ENCODE measurements at regions not wholly inside any gene's neighbourhood (a gene's known extent, or its start where the extent isn't known, plus 50 kb on each side); places are given as distances from the start of the nearest gene placed in this dataset.

DNA sequence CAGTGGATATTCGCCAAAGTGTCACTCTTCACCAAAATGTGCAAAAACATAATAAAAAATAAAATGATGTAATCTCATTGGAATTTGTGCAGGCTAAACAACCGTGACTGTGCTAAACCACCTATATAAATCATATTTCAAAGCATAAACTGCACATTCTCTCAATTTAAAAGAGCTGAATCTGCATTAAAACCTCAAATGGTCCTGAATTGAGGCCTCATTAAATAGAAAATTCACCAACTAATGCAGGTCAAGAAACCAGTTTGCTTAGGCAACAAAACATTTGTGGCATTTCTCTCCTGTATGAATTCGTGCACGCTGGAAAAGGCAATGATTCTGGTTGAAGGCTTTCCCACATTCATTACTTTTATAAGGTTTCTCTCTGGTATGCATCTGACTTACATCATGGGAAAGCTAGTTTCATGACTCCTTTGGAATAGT lies 80.1 kb upstream of the IFNG-AS1 start:
- H3K4me3 ChIP-seq (ENCODE audit: low read depth, low read length) = no peak overlapping the region
- TF ChIP-seq POLR2A (IDR thresholded peaks at IDR 0.05; ENCODE audit: extremely low read depth, insufficient read length) (no peak), MYC (IDR thresholded peaks at IDR 0.05; ENCODE audit: low read depth, low read length) (no peak)
- TF ChIP-seq, protein P1, sequence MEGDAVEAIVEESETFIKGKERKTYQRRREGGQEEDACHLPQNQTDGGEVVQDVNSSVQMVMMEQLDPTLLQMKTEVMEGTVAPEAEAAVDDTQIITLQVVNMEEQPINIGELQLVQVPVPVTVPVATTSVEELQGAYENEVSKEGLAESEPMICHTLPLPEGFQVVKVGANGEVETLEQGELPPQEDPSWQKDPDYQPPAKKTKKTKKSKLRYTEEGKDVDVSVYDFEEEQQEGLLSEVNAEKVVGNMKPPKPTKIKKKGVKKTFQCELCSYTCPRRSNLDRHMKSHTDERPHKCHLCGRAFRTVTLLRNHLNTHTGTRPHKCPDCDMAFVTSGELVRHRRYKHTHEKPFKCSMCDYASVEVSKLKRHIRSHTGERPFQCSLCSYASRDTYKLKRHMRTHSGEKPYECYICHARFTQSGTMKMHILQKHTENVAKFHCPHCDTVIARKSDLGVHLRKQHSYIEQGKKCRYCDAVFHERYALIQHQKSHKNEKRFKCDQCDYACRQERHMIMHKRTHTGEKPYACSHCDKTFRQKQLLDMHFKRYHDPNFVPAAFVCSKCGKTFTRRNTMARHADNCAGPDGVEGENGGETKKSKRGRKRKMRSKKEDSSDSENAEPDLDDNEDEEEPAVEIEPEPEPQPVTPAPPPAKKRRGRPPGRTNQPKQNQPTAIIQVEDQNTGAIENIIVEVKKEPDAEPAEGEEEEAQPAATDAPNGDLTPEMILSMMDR (IDR thresholded peaks at IDR 0.05; ENCODE audit: low read depth, low read length) = no peak
- TF ChIP-seq, protein P2, sequence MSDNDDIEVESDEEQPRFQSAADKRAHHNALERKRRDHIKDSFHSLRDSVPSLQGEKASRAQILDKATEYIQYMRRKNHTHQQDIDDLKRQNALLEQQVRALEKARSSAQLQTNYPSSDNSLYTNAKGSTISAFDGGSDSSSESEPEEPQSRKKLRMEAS (IDR thresholded peaks at IDR 0.05; ENCODE audit: low read depth, low read length) = no peak
- no peak for DNase-seq (ENCODE audit: low read depth)

DNA sequence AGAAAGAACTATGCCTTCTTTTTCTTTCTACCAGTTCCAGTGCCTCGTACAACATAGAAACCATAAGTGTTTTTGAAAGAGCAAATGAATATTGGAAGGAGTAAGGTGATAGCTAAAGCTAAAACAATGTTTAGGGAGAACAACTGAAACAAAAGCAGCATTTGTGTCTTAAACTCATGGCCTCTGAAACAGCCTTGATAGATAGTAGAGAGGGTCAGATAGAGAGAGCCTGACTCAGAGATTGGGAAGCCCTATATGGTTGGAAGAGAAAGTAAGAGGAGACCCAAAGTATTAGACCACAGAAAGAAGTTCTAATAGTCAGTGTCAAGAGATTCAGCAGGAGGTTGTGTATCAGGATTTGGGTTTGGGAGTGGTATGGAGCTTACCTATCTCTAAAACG lies 79.6 kb upstream of the IFNG-AS1 start:
- DNase-seq (ENCODE audit: low read depth) = no peak
- H3K4me3 ChIP-seq (ENCODE audit: low read depth, low read length) = no peak overlapping the region
- no peak for TF ChIP-seq MYC (IDR thresholded peaks at IDR 0.05; ENCODE audit: low read depth, low read length)
- TF ChIP-seq POLR2A (IDR thresholded peaks at IDR 0.05; ENCODE audit: extremely low read depth, insufficient read length) = no peak
- TF ChIP-seq, protein P2 (IDR thresholded peaks at IDR 0.05; ENCODE audit: low read depth, low read length) = no peak
- TF ChIP-seq, protein P1 (IDR thresholded peaks at IDR 0.05; ENCODE audit: low read depth, low read length) = no peak

DNA sequence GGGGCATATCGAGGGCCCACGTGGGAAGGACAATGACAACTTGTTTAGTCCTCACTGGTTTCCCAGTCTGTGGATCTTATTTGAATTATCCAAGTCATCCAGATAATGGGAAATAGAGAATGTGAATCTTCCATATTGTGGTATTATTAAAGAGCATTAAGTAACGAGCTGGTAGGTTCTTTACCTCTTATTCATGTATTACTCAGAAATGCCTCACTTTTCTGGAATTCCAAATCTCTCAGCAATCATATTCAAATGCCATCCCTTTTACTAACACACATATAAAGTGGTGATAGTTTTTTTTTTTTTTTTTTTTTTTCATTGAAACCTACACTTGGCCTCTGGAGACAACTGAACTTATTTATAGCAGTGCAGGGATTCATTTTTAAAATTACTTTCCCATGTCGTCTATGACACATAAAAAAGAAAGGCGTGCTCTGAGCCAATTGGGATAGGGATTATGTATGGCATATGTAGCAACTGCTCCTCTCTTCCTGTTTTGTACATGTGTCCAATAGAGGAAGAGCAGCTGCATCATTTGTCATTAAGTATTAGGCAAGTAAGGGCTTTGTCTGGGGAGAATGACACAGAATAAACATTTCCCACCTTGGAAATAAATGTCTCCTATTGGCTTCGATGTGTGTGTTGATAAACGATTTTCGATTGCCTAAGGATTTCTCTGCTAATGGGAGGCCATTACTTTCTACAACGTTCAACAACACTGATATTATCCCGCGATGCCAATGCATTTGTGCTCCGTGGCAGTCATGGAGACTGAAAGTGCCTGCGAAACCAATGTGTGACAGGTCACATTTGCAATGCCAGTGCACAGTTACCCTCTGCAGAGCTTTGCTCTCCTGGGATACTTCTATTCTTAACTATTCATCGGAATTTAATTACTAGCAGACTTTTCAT lies 78.6 kb upstream of the IFNG-AS1 start:
- no peak for DNase-seq (ENCODE audit: low read depth)
- no peak for TF ChIP-seq MYC (IDR thresholded peaks at IDR 0.05; ENCODE audit: low read depth, low read length)
- TF ChIP-seq, protein P1 (IDR thresholded peaks at IDR 0.05; ENCODE audit: low read depth, low read length) = no peak
- TF ChIP-seq, protein P2 (IDR thresholded peaks at IDR 0.05; ENCODE audit: low read depth, low read length) = no peak
- no peak for TF ChIP-seq POLR2A (IDR thresholded peaks at IDR 0.05; ENCODE audit: extremely low read depth, insufficient read length)
- H3K4me3 ChIP-seq (ENCODE audit: low read depth, low read length) = no peak overlapping the region

DNA sequence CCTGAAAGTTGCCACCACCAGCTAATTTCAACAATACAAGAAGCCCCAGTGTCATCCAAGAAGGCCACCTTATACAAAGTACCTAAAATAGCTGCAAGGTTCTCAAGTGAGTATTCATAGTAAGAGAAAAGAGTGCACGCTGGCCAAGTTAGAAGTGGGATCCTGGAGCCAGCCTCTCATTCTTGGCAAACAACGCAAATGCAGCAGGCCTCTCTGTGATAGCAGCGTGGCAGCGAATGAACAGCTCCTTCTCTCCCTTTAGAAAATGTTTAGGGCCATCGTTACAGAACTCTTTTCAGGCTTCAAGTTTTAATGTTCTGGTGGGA lies 78.0 kb upstream of the IFNG-AS1 start:
- no peak overlapping the region for H3K4me3 ChIP-seq (ENCODE audit: low read depth, low read length)
- DNase-seq (ENCODE audit: low read depth) = no peak
- TF ChIP-seq, protein P2 (IDR thresholded peaks at IDR 0.05; ENCODE audit: low read depth, low read length) = no peak

DNA sequence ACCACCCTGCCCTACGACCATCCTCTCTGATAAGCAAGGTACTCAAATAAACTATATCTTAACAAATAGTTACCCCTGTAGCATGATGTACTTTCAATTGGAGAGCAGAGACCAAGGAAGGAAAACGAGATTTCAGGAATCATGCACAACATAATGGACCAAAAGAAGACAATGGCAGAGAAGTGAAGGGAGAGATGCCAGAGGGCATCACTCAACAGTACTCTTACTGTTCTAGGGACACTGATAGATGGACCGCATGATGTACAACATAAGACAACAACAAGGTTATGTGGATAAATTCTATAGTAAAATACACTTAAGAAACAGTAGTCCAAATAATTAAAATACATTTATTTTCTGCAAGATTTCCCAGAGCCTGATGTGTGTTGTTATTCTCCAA lies 77.5 kb upstream of the IFNG-AS1 start:
- no peak overlapping the region for H3K4me3 ChIP-seq (ENCODE audit: low read depth, low read length)
- no peak for DNase-seq (ENCODE audit: low read depth)
- TF ChIP-seq MYC (IDR thresholded peaks at IDR 0.05; ENCODE audit: low read depth, low read length) = no peak

DNA sequence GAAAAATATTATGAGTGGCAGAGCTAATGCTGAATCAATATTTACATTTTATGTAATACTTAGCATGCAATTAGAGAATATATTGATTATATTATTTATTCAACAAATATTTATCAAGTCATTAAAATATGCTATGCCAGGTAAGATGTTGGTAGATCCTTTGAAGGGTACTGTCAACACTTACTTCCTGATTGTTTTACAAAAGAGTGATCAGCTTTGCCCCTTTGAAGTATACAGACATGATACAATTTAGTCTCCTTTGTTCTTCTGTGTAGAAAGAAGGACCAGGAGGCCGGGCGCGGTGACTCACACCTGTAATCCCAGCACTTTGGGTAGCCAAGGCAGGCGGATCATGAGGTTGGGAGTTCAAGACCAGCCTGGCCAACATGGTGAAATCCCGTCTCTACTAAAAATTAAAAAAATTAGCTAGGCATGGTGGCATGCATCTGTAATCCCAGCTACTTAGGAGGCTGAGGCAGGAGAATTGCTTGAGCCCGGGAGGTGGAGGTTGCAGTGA lies 73.9 kb upstream of the IFNG-AS1 start:
- DNase-seq (ENCODE audit: low read depth) = no peak
- no peak overlapping the region for H3K4me3 ChIP-seq (ENCODE audit: low read depth, low read length)
- TF ChIP-seq POLR2A (IDR thresholded peaks at IDR 0.05; ENCODE audit: extremely low read depth, insufficient read length) = no peak
- TF ChIP-seq, protein P2 (IDR thresholded peaks at IDR 0.05; ENCODE audit: low read depth, low read length) = no peak
- TF ChIP-seq MYC (IDR thresholded peaks at IDR 0.05; ENCODE audit: low read depth, low read length) = no peak
- TF ChIP-seq, protein P1 (IDR thresholded peaks at IDR 0.05; ENCODE audit: low read depth, low read length) = no peak

All from NB4 (cell line).